HG03025 (cell line): ENCODE measurements at regions not wholly inside any gene's neighbourhood (a gene's known extent, or its start where the extent isn't known, plus 50 kb on each side); places are given as distances from the start of the nearest gene placed in this dataset.

Experiments used
- ATAC-seq: cut with Tn5 transposase; IDR thresholded peaks from one replicate; pipeline ENCODE4 v1.9.1; 2021; ENCODE audit warnings: mild to moderate bottlenecking, moderate library complexity; ENCODE audit not compliant: unreplicated experiment, low FRiP score

- ATAC-seq, result peak; percentile 98
These were observed 250.3 kb upstream of the HTR2A start for GRCh38 chr13:47146991-47147811.

GRCh38 chr13:47146136-47146535 lies 249.3 kb upstream of the HTR2A start:
- ATAC-seq, result no peak

GRCh38 chr13:47144782-47145181 lies 247.9 kb upstream of the HTR2A start:
- ATAC-seq, result no peak

- ATAC-seq, result no peak
These were observed 245.3 kb upstream of the HTR2A start for GRCh38 chr13:47142105-47142504.

- no peak for ATAC-seq
These were observed 242.7 kb upstream of the HTR2A start for GRCh38 chr13:47139519-47139918.

GRCh38 chr13:47136504-47136941 lies 239.7 kb upstream of the HTR2A start:
- no peak for ATAC-seq

- ATAC-seq, result no peak
These were observed 239.1 kb upstream of the HTR2A start for GRCh38 chr13:47135800-47136503.

- ATAC-seq, result no peak
These were observed 238.2 kb upstream of the HTR2A start for GRCh38 chr13:47134939-47135489.

GRCh38 chr13:47133011-47133445 lies 236.2 kb upstream of the HTR2A start:
- no peak for ATAC-seq

GRCh38 chr13:47129461-47129860 lies 232.6 kb upstream of the HTR2A start:
- no peak for ATAC-seq

GRCh38 chr13:47126432-47126831 lies 229.6 kb upstream of the HTR2A start:
- ATAC-seq, result no peak

- ATAC-seq, result no peak
These were observed 224.4 kb upstream of the HTR2A start for GRCh38 chr13:47121092-47121763.

- ATAC-seq, result no peak
These were observed 223.4 kb upstream of the HTR2A start for GRCh38 chr13:47120282-47120681.

GRCh38 chr13:47119575-47120235 lies 222.9 kb upstream of the HTR2A start:
- no peak for ATAC-seq

GRCh38 chr13:47117268-47117667 lies 220.4 kb upstream of the HTR2A start:
- ATAC-seq, result no peak

GRCh38 chr13:47114030-47114429 lies 217.2 kb upstream of the HTR2A start:
- no peak for ATAC-seq

- no peak for ATAC-seq
These were observed 216.0 kb upstream of the HTR2A start for GRCh38 chr13:47112903-47113299.

GRCh38 chr13:47112205-47112902 lies 215.5 kb upstream of the HTR2A start:
- no peak for ATAC-seq

GRCh38 chr13:47111499-47111898 lies 214.6 kb upstream of the HTR2A start:
- no peak for ATAC-seq

- no peak for ATAC-seq
These were observed 214.0 kb upstream of the HTR2A start for GRCh38 chr13:47110833-47111240.
